GM21367 (cell line): ENCODE measurements at regions not wholly inside any gene's neighbourhood (a gene's known extent, or its start where the extent isn't known, plus 50 kb on each side); places are given as distances from the start of the nearest gene placed in this dataset.
"Not testable (repeated sequence)": the region's sequence is repeated elsewhere in the genome, so short reads cannot be mapped to it uniquely, and the experiment has no call there.

Source experiments
- ATAC-seq: cut with Tn5 transposase; IDR thresholded peaks from one replicate; pipeline ENCODE4 v1.9.1; 2021; ENCODE audit not compliant: unreplicated experiment

- ATAC-seq = no peak
These were observed 255.0 kb upstream of the ZFP64 start for GRCh38 chr20:52446421-52447224.

GRCh38 chr20:52444455-52444854 lies 252.9 kb upstream of the ZFP64 start:
- no peak for ATAC-seq

- ATAC-seq = no peak
These were observed 252.3 kb upstream of the ZFP64 start for GRCh38 chr20:52443874-52444273.

GRCh38 chr20:52441710-52442109 lies 250.1 kb upstream of the ZFP64 start:
- ATAC-seq = no peak

- ATAC-seq = no peak
These were observed 247.8 kb upstream of the ZFP64 start for GRCh38 chr20:52439375-52439774.

- no peak for ATAC-seq
These were observed 246.9 kb upstream of the ZFP64 start for GRCh38 chr20:52438326-52438963.

GRCh38 chr20:52434453-52434852 lies 242.9 kb upstream of the ZFP64 start:
- ATAC-seq = no peak

- ATAC-seq = no peak
These were observed 242.5 kb upstream of the ZFP64 start for GRCh38 chr20:52434041-52434425.

GRCh38 chr20:52433326-52434040 lies 241.9 kb upstream of the ZFP64 start:
- no peak for ATAC-seq

GRCh38 chr20:52432740-52433139 lies 241.2 kb upstream of the ZFP64 start:
- ATAC-seq = no peak

- no peak for ATAC-seq
These were observed 237.4 kb upstream of the ZFP64 start for GRCh38 chr20:52429029-52429428.

- ATAC-seq = no peak
These were observed 236.4 kb upstream of the ZFP64 start for GRCh38 chr20:52427960-52428359.

GRCh38 chr20:52426856-52427255 lies 235.3 kb upstream of the ZFP64 start:
- no peak for ATAC-seq

- no peak for ATAC-seq
These were observed 234.1 kb upstream of the ZFP64 start for GRCh38 chr20:52425701-52426100.

GRCh38 chr20:52425253-52425652 lies 233.7 kb upstream of the ZFP64 start:
- no peak for ATAC-seq

GRCh38 chr20:52424357-52424942 lies 232.9 kb upstream of the ZFP64 start:
- ATAC-seq = not testable (repeated sequence)

GRCh38 chr20:52423536-52424140 lies 232.1 kb upstream of the ZFP64 start:
- ATAC-seq = not testable (repeated sequence)

GRCh38 chr20:52422574-52423336 lies 231.2 kb upstream of the ZFP64 start:
- ATAC-seq = no peak

- no peak for ATAC-seq
These were observed 229.2 kb upstream of the ZFP64 start for GRCh38 chr20:52420805-52421204.

GRCh38 chr20:52419205-52419604 lies 227.6 kb upstream of the ZFP64 start:
- no peak for ATAC-seq
